T-helper 1 cell treated with Interleukin-12 subunit alpha and Interleukin-12 subunit beta and Interleukin-4 antibody, amounts not matched to agents 30 ng/mL and 1 ng/mL, for 36 hours (primary cell): ENCODE measurements at regions not wholly inside any gene's neighbourhood (a gene's known extent, or its start where the extent isn't known, plus 50 kb on each side); places are given as distances from the start of the nearest gene placed in this dataset.

Experiments used
- intact Hi-C: fragments of 100-400 bp; cut with micrococcal nuclease; formaldehyde crosslinking; loops from one replicate; pipeline ENCODE4 v1.15.1; 2024

GRCh38 chr9:113701774-113702755, 174.0 kb upstream of the ZNF618 start:
- intact Hi-C loops, result no loop called here

- intact Hi-C loops, result no loop called here
Measured at GRCh38 chr9:113705306-113705927, 170.7 kb upstream of the ZNF618 start.

- intact Hi-C loops, result no loop called here
Measured at GRCh38 chr9:113705928-113706519, 170.1 kb upstream of the ZNF618 start.

GRCh38 chr9:113707953-113708695, 168.0 kb upstream of the ZNF618 start:
- intact Hi-C loops, result no loop called here

- intact Hi-C loops, result no loop called here
Measured at GRCh38 chr9:113708821-113709713, 167.0 kb upstream of the ZNF618 start.

GRCh38 chr9:113709721-113710120, 166.4 kb upstream of the ZNF618 start:
- intact Hi-C loops, result no loop called here

GRCh38 chr9:113711251-113711650, 164.9 kb upstream of the ZNF618 start:
- intact Hi-C loops, result no loop called here

GRCh38 chr9:113712053-113712452, 164.1 kb upstream of the ZNF618 start:
- intact Hi-C loops, result no loop called here

GRCh38 chr9:113715086-113715485, 161.0 kb upstream of the ZNF618 start:
- intact Hi-C loops, result no loop called here

- intact Hi-C loops, result no loop called here
Measured at GRCh38 chr9:113719919-113720318, 156.2 kb upstream of the ZNF618 start.

GRCh38 chr9:113720495-113720894, 155.6 kb upstream of the ZNF618 start:
- intact Hi-C loops, result no loop called here

GRCh38 chr9:113721856-113722255, 154.3 kb upstream of the ZNF618 start:
- intact Hi-C loops, result no loop called here

GRCh38 chr9:113724202-113724601, 151.9 kb upstream of the ZNF618 start:
- intact Hi-C loops, result no loop called here

- intact Hi-C loops, result no loop called here
Measured at GRCh38 chr9:113728989-113729388, 147.1 kb upstream of the ZNF618 start.

GRCh38 chr9:113734826-113735225, 141.3 kb upstream of the ZNF618 start:
- intact Hi-C loops, result no loop called here

- intact Hi-C loops, result loop anchor here (1.0 kb wide), 1 partner anchor 140 kb away; no protein-coding TSS in a partner anchor
Measured at GRCh38 chr9:113737517-113738271, 138.4 kb upstream of the ZNF618 start.

GRCh38 chr9:113738496-113738892, 137.6 kb upstream of the ZNF618 start:
- intact Hi-C loops, result no loop called here

GRCh38 chr9:113738893-113739604, 137.1 kb upstream of the ZNF618 start:
- intact Hi-C loops, result no loop called here
